Chondrocyte (in vitro differentiated cells): ENCODE measurements at regions not wholly inside any gene's neighbourhood (a gene's known extent, or its start where the extent isn't known, plus 50 kb on each side); places are given as distances from the start of the nearest gene placed in this dataset.
"Not testable (repeated sequence)": the region's sequence is repeated elsewhere in the genome, so short reads cannot be mapped to it uniquely, and the experiment has no call there.

Experiments
- DNase-seq: peaks from one replicate; pipeline ENCODE4 v3.0.0; 2021; ENCODE audit warnings: mixed read lengths, low spot score
- H3K27ac Mint-ChIP-seq: one replicate; pipeline ENCODE4 v1.8.0; 2021; ENCODE audit warnings: mild to moderate bottlenecking, moderate library complexity, mixed read lengths; ENCODE audit not compliant: unreplicated experiment
- H3K27me3 Mint-ChIP-seq: 2 replicates; pipeline ENCODE4 v1.8.0; 2021; ENCODE audit warnings: low read depth, mixed read lengths
- H3K36me3 Mint-ChIP-seq: 2 replicates; pipeline ENCODE4 v1.8.0; 2021; ENCODE audit warnings: low read depth, mixed read lengths
- H3K4me1 Mint-ChIP-seq: 2 replicates; pipeline ENCODE4 v1.8.0; 2021; ENCODE audit warnings: low read depth, mild to moderate bottlenecking, mixed read lengths
- H3K4me3 Mint-ChIP-seq: one replicate; pipeline ENCODE4 v1.8.0; 2021; ENCODE audit warnings: mild to moderate bottlenecking, moderate library complexity, mixed read lengths; ENCODE audit not compliant: unreplicated experiment
- H3K9me3 Mint-ChIP-seq: 2 replicates; pipeline ENCODE4 v1.8.0; 2021; ENCODE audit warnings: low read depth, mixed read lengths
- TF ChIP-seq, protein P1 (sequence below): fragments of 200-600 bp; sonication (generic); IDR thresholded peaks from 2 replicates; pipeline ENCODE4 v1.5.0; 2021; ENCODE audit warnings: antibody characterized with exemption, mild to moderate bottlenecking, moderate library complexity

DNA sequence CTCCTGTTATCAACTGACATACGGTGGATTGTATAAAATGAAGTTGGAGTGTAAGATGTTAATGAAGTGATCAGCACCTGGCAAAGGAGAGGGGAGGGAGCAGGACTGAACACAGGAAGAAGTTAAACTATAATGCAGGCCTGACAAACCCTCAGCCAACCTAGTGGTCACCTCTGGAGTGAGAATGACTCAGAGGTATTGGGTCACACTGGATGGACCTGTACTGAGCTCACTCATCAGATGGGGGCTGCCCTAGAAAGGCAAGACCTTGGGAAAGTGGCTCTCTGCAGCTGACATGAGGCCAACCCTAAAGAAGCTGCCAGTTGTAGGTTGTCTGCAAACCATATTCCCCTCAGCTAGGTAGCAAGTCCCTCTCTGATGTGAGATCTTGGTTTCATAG lies 193.3 kb upstream of the HTR1E start:
- Mint-ChIP-seq H3K4me3 (no peak overlapping the region), H3K27ac (no peak overlapping the region), H3K27me3 (peaks cover 3% of the 10 kb centered on the region), H3K9me3 (peaks cover 9% of the 10 kb centered on the region), H3K36me3 (no peaks in the 10 kb centered on the region), H3K4me1 (no peaks in the 10 kb centered on the region)
- no peak for DNase-seq
- TF ChIP-seq, protein P1, sequence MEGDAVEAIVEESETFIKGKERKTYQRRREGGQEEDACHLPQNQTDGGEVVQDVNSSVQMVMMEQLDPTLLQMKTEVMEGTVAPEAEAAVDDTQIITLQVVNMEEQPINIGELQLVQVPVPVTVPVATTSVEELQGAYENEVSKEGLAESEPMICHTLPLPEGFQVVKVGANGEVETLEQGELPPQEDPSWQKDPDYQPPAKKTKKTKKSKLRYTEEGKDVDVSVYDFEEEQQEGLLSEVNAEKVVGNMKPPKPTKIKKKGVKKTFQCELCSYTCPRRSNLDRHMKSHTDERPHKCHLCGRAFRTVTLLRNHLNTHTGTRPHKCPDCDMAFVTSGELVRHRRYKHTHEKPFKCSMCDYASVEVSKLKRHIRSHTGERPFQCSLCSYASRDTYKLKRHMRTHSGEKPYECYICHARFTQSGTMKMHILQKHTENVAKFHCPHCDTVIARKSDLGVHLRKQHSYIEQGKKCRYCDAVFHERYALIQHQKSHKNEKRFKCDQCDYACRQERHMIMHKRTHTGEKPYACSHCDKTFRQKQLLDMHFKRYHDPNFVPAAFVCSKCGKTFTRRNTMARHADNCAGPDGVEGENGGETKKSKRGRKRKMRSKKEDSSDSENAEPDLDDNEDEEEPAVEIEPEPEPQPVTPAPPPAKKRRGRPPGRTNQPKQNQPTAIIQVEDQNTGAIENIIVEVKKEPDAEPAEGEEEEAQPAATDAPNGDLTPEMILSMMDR = no peak

DNA sequence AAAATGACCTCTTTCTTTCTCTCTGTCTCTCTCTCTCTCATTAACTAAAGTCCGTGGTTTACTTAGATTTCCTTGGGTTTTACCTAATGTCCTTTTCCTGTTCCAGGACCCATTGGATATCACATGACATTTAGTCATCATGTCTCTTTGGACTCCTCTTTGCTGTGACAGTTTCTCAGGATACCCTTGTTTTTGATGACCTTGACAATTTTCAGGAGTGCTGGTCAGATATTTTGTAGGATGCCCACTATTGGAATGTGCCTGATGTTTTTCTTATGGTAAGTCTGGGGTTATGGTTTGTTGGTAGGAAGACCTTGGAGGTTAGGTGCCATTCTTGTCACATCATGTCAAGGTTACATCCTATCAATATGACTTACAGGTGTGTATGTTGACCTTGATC lies 199.2 kb upstream of the HTR1E start:
- DNase-seq = no peak
- peaks cover 22% of the 10 kb centered on the region for H3K9me3 Mint-ChIP-seq
- H3K27me3 Mint-ChIP-seq = no peaks in the 10 kb centered on the region
- TF ChIP-seq, protein P1 = no peak
- no peak overlapping the region for H3K4me3 Mint-ChIP-seq
- no peak overlapping the region for H3K27ac Mint-ChIP-seq
- no peaks in the 10 kb centered on the region for H3K36me3 Mint-ChIP-seq
- H3K4me1 Mint-ChIP-seq = no peaks in the 10 kb centered on the region

DNA sequence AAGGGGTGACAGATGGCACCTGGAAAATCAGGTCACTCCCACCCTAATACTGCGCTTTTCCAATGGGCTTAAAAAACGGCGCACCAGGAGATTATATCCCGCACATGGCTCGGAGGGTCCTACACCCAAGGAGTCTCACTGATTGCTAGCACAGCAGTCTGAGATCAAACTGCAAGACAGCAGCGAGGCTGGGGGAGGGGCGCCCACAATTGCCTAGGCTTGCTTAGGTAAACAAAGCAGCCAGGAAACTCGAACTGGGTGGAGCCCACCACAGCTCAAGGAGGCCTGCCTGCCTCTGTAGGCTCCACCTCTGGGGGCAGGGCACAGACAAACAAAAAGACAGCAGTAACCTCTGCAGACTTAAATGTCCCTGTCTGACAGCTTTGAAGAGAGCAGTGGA lies 205.7 kb upstream of the HTR1E start:
- peaks cover 27% of the 10 kb centered on the region for H3K9me3 Mint-ChIP-seq
- H3K4me3 Mint-ChIP-seq, H3K4me1 Mint-ChIP-seq: not testable (repeated sequence)

DNA sequence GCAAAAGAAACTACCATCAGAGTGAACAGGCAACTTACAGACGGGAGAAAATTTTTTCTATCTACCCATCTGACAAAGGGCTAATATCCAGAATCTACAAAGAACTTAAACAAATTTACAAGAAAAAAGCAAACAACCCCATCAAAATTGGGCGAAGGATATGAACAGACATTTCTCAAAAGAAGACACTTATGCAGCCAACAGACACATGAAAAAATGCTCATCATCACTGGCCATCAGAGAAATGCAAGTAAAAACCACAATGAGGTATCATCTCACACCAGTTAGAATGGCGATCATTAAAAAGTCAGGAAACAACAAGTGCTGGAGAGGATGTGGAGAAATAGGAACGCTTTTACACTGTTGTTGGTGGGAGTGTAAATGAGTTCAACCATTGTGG lies 206.6 kb upstream of the HTR1E start:
- not testable (repeated sequence) for H3K4me1 Mint-ChIP-seq, DNase-seq
- H3K9me3 Mint-ChIP-seq = peaks cover 30% of the 10 kb centered on the region

More for the DNA sequence above, 205.7 kb upstream of the HTR1E start:
- not testable (repeated sequence) for H3K27me3 Mint-ChIP-seq, H3K36me3 Mint-ChIP-seq, H3K27ac Mint-ChIP-seq, DNase-seq

DNA sequence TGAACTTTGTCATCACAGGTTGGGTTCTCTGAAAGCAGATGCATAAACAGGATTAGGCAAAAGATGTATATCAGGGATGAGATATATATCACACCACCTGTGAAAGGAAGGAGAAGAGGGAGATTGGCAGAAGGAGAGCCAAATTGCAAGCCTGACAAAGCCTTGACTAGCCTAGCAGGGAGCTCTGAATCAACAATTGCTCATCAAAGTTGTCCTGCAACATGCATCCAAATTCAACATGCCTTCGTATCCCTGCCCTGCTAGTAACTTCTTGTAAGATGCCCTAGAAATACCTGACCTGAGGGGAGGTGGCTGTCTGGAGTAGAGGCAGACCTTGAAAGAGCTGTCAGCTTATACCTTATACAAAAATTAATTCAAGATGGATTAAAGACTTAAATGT lies 207.1 kb upstream of the HTR1E start:
- Mint-ChIP-seq H3K36me3 (no peaks in the 10 kb centered on the region), H3K4me1 (no peaks in the 10 kb centered on the region), H3K9me3 (peaks cover 29% of the 10 kb centered on the region), H3K27me3 (no peaks in the 10 kb centered on the region), H3K27ac (no peak overlapping the region), H3K4me3 (no peak overlapping the region)
- TF ChIP-seq, protein P1 = no peak
- DNase-seq = no peak

More for the DNA sequence above, 206.6 kb upstream of the HTR1E start:
- H3K27ac Mint-ChIP-seq, H3K27me3 Mint-ChIP-seq, H3K4me3 Mint-ChIP-seq, H3K36me3 Mint-ChIP-seq: not testable (repeated sequence)

DNA sequence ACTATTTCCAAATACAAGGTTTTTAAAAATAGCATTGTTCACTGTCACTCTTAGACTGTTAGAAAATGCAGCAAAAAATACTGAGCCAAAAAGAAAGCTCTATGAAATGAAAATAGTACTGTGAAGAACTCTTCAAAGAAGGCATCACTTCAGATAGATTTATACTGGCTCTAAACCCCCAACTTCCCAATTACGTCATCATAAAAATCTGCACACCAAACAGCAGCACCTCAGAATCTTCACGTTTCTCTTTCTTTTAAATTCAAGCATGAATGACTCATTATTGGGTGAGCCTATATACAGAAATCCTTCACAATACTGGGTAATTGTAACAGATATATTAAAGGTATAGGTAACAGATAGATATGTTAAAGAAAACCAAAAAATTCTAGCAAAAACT lies 208.4 kb upstream of the HTR1E start:
- H3K9me3 Mint-ChIP-seq = peaks cover 26% of the 10 kb centered on the region
- TF ChIP-seq, protein P1 = no peak
- DNase-seq = no peak
- H3K27me3 Mint-ChIP-seq = no peaks in the 10 kb centered on the region
- no peaks in the 10 kb centered on the region for H3K36me3 Mint-ChIP-seq
- H3K4me3 Mint-ChIP-seq = no peak overlapping the region
- no peak overlapping the region for H3K27ac Mint-ChIP-seq
- H3K4me1 Mint-ChIP-seq = peaks cover 5% of the 10 kb centered on the region
